HG03439 (cell line): ENCODE measurements at regions not wholly inside any gene's neighbourhood (a gene's known extent, or its start where the extent isn't known, plus 50 kb on each side); places are given as distances from the start of the nearest gene placed in this dataset.
"Not testable (repeated sequence)": the region's sequence is repeated elsewhere in the genome, so short reads cannot be mapped to it uniquely, and the experiment has no call there.

ENCODE experiments used
- ATAC-seq: cut with Tn5 transposase; IDR thresholded peaks from one replicate; pipeline ENCODE4 v1.9.1; 2021; ENCODE audit warnings: mild to moderate bottlenecking, moderate library complexity; ENCODE audit not compliant: unreplicated experiment

GRCh38 chr7:76852362-76852761, 179.8 kb downstream of the SPDYE17 start:
- not testable (repeated sequence) for ATAC-seq

GRCh38 chr7:76851617-76852016, 180.5 kb downstream of the SPDYE17 start:
- not testable (repeated sequence) for ATAC-seq

GRCh38 chr7:76849887-76850563, 182.1 kb downstream of the SPDYE17 start:
- ATAC-seq = not testable (repeated sequence)

- ATAC-seq = not testable (repeated sequence)
These were observed 192.3 kb downstream of the SPDYE17 start for GRCh38 chr7:76839879-76840278.

GRCh38 chr7:76839214-76839613, 192.9 kb downstream of the SPDYE17 start:
- not testable (repeated sequence) for ATAC-seq

- ATAC-seq = not testable (repeated sequence)
These were observed 193.8 kb downstream of the SPDYE17 start for GRCh38 chr7:76838357-76838756.

GRCh38 chr7:76829233-76829632, 202.2 kb upstream of the POMZP3 start:
- not testable (repeated sequence) for ATAC-seq

- ATAC-seq = not testable (repeated sequence)
These were observed 199.1 kb upstream of the POMZP3 start for GRCh38 chr7:76826181-76826580.

DNA sequence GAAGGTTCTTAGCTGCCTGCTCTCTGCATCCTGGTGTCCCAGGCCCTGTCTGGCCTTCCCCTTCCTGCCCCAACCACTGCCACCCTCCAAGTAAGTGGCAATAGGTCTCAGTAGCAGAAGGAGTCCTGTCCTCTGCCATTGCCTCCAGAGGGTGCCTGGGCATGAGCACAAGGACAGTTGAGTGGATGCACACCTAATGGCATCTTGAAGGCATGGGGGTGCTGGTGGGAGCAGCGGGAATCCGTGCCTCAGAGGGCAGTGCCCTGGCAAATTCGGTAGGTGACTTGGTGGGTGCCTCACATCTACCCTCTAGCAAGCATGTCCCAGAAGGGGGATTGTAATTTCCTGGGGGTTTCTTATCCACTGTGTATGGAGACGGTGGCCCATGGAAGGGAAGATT, 182.8 kb upstream of the POMZP3 start:
- not testable (repeated sequence) for ATAC-seq

- not testable (repeated sequence) for ATAC-seq
These were observed 180.6 kb upstream of the POMZP3 start for GRCh38 chr7:76807588-76808100.

GRCh38 chr7:76806460-76806859, 179.4 kb upstream of the POMZP3 start:
- not testable (repeated sequence) for ATAC-seq

DNA sequence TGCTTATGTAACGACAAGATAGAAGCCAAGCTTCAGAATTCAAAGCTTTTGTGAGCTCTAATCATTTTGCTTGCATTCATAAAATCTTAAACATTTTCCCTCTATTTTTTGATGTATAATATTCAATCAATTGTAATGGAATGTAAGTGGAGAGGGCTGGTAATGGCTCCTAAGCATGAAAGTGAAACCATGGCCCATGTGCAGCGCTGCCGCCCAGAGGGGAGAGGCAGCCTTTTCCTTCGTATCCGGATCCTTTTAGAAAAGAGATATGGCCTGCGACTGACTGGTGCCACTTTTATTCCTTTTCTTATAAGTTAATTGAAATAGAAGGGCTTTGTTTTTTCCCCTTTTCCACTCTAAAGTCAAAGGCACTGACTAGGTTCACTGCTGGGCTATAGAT, 178.9 kb upstream of the POMZP3 start:
- ATAC-seq = not testable (repeated sequence)

DNA sequence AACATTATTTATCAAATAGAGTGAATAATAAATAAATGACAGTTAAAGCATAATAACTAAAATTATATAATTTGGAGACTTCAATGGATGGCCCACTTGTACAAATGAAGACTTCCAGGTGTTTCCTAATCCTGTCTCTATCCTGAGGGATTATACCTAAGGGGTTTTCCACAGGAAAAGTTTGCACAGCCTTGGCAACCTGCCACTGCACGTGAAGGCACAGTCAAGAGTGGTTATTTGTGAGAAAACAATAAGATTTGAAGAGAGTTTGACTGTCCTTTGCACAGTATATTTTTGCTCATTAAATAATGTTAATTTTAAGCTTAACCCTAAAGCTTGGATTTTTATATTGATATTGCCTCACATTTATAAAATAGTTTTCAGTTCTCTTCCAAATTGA, 178.2 kb upstream of the POMZP3 start:
- not testable (repeated sequence) for ATAC-seq

- ATAC-seq = not testable (repeated sequence)
These were observed 170.6 kb upstream of the POMZP3 start for GRCh38 chr7:76797639-76798038.

DNA sequence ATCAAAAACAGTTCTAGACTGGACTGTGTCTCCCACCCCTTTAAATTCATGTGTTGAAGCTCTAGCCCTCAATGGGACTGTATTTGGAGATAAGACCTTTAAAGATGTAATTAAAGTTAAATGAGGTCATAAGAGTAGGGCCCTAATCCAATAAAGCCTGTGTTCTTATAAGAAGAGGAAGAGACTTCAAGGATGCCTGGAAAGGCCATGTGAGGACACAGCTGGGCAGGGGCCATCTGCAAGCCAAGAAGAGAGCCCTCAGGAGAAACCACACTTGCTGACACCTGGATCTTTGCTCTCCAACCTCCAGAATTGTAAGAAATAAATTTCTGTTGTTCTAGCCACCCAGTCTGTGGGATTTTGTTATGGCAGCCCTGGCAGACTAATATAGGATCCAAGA, 153.6 kb upstream of the POMZP3 start:
- not testable (repeated sequence) for ATAC-seq

DNA sequence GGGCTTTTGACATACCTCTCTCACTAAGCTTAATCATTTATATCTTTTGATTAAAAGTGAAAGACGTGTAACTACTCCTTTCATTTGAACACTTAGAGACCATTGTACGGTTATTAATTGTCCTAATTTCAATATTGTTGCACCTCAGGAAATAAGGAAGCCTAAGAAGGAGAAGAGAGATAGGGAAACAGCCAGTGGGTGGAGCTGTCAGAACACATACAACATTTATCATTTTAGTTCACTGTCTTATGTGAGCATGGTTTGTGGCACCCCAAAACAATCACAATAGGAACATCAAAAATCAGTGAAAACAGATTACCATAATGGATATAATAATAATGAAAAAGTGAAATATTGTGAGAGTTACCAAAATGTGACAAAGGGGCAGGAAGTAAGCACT, 147.2 kb upstream of the POMZP3 start:
- ATAC-seq = not testable (repeated sequence)

GRCh38 chr7:76771980-76772379, 144.9 kb upstream of the POMZP3 start:
- not testable (repeated sequence) for ATAC-seq

DNA sequence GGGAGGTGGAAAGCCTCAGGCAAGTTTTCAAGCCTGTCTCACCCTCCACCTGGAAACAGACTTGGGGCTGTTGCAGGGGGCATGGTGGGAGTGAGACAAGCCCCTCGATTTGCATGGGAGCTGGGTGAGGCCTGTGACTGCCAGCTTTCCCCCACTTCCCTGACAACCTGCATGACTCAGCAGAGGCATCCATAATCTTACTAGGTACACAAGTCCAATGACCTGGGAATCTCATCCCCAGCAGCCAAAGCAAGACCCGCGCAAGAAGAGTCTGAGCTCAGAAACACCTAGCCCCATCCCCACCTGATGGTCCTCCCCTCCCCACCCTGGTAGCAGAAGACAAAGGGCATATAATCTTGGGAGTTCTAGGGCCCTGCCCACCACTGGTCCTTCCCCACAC, 136.9 kb upstream of the POMZP3 start:
- ATAC-seq = not testable (repeated sequence)

GRCh38 chr7:76760546-76761220, 133.6 kb upstream of the POMZP3 start:
- ATAC-seq = not testable (repeated sequence)

DNA sequence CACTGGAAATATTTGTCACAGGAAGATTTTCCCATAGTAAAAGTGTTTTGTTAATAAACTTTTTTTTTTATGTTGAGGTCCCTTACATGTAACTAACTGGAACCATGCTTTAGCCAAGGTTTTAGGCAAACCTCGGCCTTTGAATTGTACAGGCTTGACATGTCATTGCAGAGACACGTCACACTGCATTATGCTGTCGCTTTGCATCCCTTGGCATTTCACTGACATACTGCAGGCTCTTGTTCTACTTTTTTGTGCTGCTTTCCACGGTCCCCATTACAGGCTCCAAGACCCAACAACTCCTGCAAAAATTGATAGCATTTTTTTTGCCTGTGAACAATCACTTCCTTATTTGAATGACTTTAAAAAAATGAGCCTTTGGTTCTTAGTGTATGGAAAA, 112.5 kb upstream of the POMZP3 start:
- ATAC-seq = not testable (repeated sequence)

DNA sequence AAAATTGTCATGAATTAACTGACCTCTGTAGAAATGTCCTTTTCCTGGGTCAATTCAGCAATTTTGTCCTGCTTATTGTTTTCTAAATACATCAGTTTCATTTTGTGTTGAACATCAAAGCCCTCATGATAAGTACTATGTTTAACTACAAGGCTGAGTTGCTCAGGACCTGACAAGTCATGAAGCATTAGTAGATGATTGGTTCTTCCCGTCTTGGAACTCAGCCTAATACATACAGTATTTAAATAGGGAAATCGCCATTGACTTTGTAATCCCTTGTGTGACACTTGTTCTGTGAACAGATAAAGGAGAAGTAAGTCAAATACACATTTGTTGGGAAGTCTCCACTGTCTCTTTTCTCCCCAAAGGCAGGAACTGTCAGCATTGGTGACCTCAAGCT, 109.6 kb upstream of the POMZP3 start:
- not testable (repeated sequence) for ATAC-seq

GRCh38 chr7:76736091-76736490, 109.0 kb upstream of the POMZP3 start:
- ATAC-seq = not testable (repeated sequence)
